ENCODE measurements at regions not wholly inside any gene's neighbourhood (a gene's known extent, or its start where the extent isn't known, plus 50 kb on each side); places are given as distances from the start of the nearest gene placed in this dataset.

DNA sequence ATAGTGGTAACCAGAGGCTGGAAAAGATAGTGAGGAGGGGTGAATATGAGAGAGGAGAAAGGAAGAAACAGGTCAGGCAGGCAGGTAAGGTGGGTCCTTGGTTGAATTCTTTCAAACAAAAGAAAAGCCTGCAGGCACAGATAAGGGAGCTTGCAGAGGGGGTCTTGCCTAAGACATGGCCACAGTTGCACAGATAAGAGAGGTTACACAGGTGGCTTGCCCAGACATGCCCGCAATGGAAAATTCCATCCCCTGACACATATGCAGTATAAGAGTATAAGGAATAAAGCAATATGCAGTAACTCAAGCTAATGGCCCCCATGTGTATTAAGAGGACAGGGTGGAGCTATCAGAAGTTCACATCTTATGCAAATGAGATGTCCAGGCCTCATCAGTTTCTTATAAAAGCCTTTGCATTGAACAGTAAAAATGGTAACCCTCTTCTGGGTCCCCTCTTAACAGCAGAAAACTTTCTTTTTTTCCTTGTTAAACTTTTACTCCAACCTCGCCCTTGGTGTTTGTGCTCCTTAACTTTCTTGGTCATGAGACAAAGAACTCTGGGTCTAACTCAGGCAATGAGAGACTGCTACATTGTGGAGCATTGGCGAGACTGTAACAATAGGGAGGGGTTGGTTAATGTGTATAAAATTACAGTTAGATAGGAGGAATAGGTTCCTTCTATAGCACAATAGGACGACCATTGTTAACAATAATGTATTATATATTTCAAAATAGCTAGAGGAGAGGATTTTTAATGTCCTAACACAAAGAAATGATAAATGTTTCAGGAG is 764.6 kb downstream of the TSN start:
- Mint-ChIP-seq H3K4me3 (no peak overlapping the region), H3K36me3 (ENCODE audit: low read depth) (no peaks in the 10 kb centered on the region), H3K27me3 (no peaks in the 10 kb centered on the region), H3K4me1 (ENCODE audit: low read depth) (no peaks in the 10 kb centered on the region), H3K9me3 (peaks cover 2% of the 10 kb centered on the region), H3K27ac (no peak overlapping the region)
- no peak for DNase-seq

DNA sequence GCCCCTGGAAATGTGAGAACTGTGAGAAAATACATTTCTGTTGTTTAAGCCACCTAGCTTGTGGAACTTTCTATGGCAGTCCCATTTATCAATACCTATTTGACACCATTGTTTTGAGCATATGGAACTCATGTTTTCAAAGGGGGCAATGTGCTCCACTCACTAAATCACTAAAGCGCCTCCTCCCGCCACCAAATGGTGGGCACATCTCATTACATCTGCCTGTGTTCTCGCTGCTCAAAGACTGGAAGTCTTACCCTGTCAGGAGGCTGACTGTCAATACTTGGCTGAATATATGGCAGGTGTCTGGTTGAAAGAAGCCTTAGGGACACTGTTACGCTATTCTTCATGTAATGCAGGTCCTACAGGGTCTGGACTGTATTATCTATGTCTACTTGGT is 767.7 kb downstream of the TSN start:
- Mint-ChIP-seq H3K27ac (no peak overlapping the region), H3K9me3 (peaks cover 2% of the 10 kb centered on the region), H3K4me3 (no peak overlapping the region), H3K36me3 (ENCODE audit: low read depth) (no peaks in the 10 kb centered on the region), H3K27me3 (no peaks in the 10 kb centered on the region), H3K4me1 (ENCODE audit: low read depth) (no peaks in the 10 kb centered on the region)
- DNase-seq, result no peak

DNA sequence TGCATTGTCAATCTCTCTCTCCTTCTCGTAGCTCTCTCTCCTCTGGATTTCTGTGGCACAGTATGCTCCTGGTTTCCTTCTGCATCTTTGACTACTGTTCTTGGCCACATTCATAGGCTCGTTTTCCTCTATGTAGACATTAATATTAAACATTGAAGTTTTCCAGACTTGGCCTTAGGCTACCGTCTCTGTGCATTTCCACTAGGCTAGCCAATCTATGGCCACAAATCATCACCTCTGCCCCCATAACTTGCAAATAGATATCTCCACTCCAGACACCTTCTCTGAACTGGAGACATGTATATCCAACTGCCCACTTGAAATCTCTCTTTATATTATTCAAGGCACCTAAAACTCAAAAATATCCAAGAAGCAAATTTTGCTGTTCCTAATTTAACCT is 768.5 kb downstream of the TSN start:
- H3K36me3 Mint-ChIP-seq (ENCODE audit: low read depth), result no peaks in the 10 kb centered on the region
- DNase-seq, result no peak
- no peak overlapping the region for H3K4me3 Mint-ChIP-seq
- H3K4me1 Mint-ChIP-seq (ENCODE audit: low read depth), result no peaks in the 10 kb centered on the region
- no peaks in the 10 kb centered on the region for H3K27me3 Mint-ChIP-seq
- no peak overlapping the region for H3K27ac Mint-ChIP-seq
- H3K9me3 Mint-ChIP-seq, result peaks cover 2% of the 10 kb centered on the region

DNA sequence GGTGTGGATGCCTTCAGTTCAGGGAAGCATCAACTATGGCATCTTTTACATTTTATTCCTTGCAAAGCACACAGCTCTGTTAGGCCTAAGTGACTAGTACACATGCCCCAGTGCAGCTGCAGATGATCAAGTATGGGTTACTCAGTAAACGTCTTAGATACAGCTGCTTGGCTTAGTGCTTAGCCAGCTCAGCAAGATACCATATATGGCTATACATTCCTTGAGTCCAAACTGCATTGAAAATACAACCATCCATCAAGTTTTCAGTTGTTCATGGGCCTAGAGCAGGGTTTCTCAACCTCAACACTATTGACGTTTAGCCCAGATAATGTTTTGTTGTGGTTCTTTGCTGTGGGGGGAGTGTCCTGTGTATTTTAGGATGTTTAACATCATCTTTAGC is 769.9 kb downstream of the TSN start:
- no peak overlapping the region for H3K27ac Mint-ChIP-seq
- no peaks in the 10 kb centered on the region for H3K9me3 Mint-ChIP-seq
- DNase-seq, result no peak
- H3K4me3 Mint-ChIP-seq, result no peak overlapping the region
- H3K4me1 Mint-ChIP-seq (ENCODE audit: low read depth), result no peaks in the 10 kb centered on the region
- H3K27me3 Mint-ChIP-seq, result no peaks in the 10 kb centered on the region
- H3K36me3 Mint-ChIP-seq (ENCODE audit: low read depth), result no peaks in the 10 kb centered on the region

DNA sequence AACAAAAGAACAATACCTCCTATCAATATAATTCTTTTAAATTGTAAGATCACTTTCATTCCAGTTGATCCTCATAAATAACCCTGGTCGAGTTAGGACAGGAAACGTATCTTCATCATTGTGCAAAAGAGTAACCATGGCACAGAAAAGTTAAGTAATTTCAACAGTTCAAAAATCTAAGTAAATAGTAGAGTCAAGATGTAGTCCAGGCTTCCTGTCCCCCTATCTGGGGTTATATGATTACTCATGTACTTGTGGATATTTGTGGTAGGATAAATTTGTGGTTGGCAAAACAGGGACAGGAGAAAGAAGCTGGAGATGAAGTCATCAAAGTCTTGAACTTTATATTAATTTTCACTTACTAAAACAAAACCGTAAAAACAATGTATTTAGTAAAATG is 772.6 kb downstream of the TSN start:
- no peak for DNase-seq
- no peak overlapping the region for H3K4me3 Mint-ChIP-seq
- H3K27me3 Mint-ChIP-seq, result no peaks in the 10 kb centered on the region
- H3K27ac Mint-ChIP-seq, result no peak overlapping the region
- H3K9me3 Mint-ChIP-seq, result no peaks in the 10 kb centered on the region
- no peaks in the 10 kb centered on the region for H3K36me3 Mint-ChIP-seq (ENCODE audit: low read depth)
- no peaks in the 10 kb centered on the region for H3K4me1 Mint-ChIP-seq (ENCODE audit: low read depth)

DNA sequence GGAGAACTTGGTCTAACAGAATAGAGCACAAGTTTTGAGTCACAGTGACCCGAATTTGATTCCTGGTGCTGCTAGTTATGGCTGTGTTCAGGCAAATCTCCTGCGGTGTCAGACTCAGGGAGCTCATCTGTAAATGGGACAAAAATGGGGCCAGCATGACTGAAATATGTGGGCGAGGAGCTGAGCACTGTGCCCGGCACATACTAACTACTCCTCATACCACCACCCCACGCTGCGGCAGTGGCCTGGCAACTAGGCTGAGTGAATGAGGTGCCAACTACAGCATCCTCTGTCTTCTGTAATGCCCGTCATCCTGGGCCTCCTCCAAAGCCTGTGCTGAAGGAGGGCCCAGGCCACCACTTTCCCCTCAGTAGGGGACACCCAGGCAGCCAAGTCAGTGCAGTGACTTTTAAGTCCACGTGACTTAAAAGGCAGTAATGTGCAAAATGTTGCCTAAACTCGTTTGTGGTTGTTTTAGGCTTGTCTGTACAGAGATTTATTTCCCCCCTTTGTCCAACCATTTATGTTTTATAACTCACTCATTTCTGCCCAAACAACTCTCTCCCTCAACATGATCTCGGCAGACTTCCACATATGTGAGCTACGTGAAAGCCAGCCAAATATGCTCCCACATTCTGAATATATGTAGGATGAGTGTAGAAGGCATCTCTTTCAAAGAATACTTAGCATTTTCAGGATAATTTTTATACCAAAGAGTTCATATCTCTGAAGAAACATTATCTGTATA is 773.7 kb downstream of the TSN start:
- no peak overlapping the region for H3K4me3 Mint-ChIP-seq
- no peak overlapping the region for H3K27ac Mint-ChIP-seq
- no peaks in the 10 kb centered on the region for H3K4me1 Mint-ChIP-seq (ENCODE audit: low read depth)
- H3K9me3 Mint-ChIP-seq, result no peaks in the 10 kb centered on the region
- H3K36me3 Mint-ChIP-seq (ENCODE audit: low read depth), result no peaks in the 10 kb centered on the region
- no peaks in the 10 kb centered on the region for H3K27me3 Mint-ChIP-seq
- no peak for DNase-seq

DNA sequence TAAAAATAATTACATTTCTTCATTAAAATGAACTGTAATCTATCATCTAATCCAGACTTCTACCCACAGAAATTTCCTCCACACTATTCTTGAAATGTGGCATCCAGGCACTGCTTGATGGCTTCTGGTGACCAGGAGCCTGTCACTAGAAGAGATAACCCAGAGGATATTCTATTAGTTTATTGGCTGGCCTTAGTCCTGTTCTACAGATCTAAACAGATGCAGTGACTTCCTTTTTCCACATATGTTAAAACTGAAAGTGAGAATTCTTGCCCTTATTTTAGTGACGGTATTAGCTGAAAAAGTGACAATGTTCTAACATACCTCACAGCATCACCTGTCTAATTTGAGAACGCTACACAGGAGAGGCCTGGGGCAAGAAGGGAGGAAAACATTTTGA is 775.4 kb downstream of the TSN start:
- H3K36me3 Mint-ChIP-seq (ENCODE audit: low read depth), result no peaks in the 10 kb centered on the region
- peaks cover 3% of the 10 kb centered on the region for H3K9me3 Mint-ChIP-seq
- H3K27me3 Mint-ChIP-seq, result no peaks in the 10 kb centered on the region
- no peaks in the 10 kb centered on the region for H3K4me1 Mint-ChIP-seq (ENCODE audit: low read depth)
- H3K4me3 Mint-ChIP-seq, result no peak overlapping the region
- DNase-seq, result no peak
- H3K27ac Mint-ChIP-seq, result no peak overlapping the region

DNA sequence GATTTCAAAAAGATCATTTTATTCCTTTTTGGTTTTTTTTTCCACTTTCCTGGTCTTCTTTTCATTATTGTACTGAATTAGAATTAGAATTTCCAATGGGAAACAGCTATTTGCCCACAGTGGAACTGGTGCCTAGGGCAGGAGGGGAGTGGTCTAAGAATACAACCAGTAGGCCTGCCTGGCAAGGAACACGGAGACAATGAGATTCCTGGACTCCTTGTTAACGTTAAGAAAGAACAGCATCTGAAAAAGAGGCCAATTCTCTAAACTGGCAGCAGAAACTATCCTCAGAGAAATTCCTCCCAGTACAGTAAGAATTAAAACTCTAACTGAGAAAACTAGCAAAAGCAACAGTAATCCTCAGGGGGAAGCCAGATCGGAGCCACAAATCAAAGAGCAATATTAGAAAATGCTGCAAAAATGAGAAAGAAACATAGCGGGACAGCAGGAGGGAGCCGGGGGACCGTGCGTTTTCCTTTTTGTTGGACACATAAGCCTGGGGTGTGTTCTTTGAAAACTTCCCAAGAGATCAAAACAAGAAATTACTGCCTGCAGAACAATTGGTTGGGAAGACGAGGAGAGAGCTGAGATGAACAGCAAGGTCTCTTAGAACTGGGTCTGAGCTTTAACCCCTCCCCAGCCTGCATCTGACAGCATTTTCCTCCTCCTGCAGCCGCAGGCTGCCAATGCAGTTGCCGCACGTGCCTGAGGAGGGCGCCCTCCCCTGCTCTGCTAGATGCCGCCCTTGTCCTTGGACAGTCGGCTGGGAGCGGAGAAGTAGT is 776.0 kb downstream of the TSN start:
- no peak for DNase-seq
- no peaks in the 10 kb centered on the region for H3K27me3 Mint-ChIP-seq
- H3K4me1 Mint-ChIP-seq (ENCODE audit: low read depth), result no peaks in the 10 kb centered on the region
- H3K9me3 Mint-ChIP-seq, result peaks cover 3% of the 10 kb centered on the region
- H3K27ac Mint-ChIP-seq, result no peak overlapping the region
- H3K4me3 Mint-ChIP-seq, result no peak overlapping the region
- H3K36me3 Mint-ChIP-seq (ENCODE audit: low read depth), result no peaks in the 10 kb centered on the region

DNA sequence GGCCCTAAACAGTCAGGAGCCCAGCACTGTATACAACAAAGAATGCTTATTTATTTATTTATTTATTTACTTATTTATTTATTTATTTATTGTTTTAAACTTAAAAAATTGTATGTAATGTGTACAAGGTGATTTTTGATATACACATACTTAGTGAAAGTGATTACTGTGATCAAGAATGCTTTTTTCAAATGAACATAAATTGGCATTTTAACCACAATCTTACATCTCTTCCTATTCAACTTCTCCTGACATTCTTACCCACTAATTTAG is 776.6 kb downstream of the TSN start:
- H3K9me3 Mint-ChIP-seq, result peaks cover 3% of the 10 kb centered on the region
- H3K4me1 Mint-ChIP-seq (ENCODE audit: low read depth), result no peaks in the 10 kb centered on the region
- H3K4me3 Mint-ChIP-seq, result no peak overlapping the region
- H3K27ac Mint-ChIP-seq, result no peak overlapping the region
- no peak for DNase-seq
- no peaks in the 10 kb centered on the region for H3K27me3 Mint-ChIP-seq
- H3K36me3 Mint-ChIP-seq (ENCODE audit: low read depth), result no peaks in the 10 kb centered on the region

DNA sequence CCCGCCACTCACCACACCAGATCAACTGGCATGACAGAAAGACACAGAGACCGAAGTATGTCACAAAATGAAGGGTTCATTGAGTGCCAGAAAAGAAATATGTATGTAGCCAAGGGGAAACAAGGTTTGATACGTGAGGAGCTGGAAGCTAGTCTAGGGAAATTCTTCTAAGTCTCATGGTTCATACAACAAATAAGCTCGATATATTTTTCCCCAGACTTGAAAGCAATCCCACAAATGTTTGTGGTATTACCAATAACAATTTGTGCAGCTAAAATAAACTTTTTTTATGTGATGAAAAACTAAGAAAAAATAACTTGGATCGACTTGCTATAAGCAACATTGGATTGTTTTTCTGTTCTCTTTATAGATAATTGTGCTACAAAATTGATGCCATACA is 777.0 kb downstream of the TSN start:
- no peaks in the 10 kb centered on the region for H3K4me1 Mint-ChIP-seq (ENCODE audit: low read depth)
- H3K4me3 Mint-ChIP-seq, result no peak overlapping the region
- H3K9me3 Mint-ChIP-seq, result peaks cover 3% of the 10 kb centered on the region

DNA sequence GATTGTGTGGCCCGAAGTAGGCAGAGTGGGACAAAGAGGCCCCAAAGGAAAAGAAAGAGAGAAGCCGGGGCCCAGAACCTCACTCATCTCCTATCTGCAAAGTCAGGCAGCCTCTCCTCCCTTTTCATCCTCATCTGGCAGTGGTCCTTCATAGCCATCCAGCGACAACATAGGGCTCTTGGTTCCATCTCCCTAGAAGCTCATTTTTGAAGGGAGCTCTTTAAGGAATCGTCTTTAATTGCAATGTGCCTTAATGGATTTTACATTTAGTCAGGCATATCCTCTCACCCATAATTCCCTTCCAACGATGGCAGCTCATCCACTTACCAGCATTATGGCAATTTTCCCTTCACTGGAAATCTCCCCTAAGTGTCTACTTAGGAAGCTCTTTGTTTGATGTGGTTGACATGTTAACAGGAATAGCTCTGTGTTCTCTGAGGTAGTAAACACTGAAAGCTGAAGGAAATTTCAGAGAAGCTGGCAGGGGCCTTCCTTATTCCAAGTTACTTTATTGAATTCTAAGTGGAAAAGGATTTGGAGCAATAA is 780.6 kb downstream of the TSN start:
- DNase-seq, result no peak

More for the DNA sequence above, 777.0 kb downstream of the TSN start:
- DNase-seq, result no peak
- Mint-ChIP-seq H3K36me3 (ENCODE audit: low read depth) (no peaks in the 10 kb centered on the region), H3K27ac (no peak overlapping the region), H3K27me3 (no peaks in the 10 kb centered on the region)

DNA sequence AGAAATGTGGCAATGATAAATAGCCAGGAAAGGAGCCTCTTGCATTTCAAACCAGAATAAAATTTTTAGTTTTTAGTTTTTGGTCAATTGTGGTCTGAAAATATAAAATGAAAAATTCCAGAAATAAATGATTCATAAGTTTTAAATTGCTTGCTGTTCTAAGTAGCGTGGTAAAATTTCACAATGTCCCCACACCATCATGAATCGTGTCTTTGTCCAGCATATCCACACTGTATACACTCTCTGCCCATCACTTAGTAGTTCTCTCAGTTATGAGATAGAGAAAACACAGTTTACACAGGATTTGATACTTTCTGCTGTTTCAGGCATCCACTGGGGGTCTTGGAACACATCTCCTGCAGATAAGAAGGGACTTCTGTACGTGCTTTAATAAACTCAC is 783.9 kb downstream of the TSN start:
- Mint-ChIP-seq H3K4me1 (ENCODE audit: low read depth) (no peaks in the 10 kb centered on the region), H3K27ac (no peak overlapping the region), H3K9me3 (peaks cover 5% of the 10 kb centered on the region), H3K4me3 (no peak overlapping the region), H3K36me3 (ENCODE audit: low read depth) (no peaks in the 10 kb centered on the region), H3K27me3 (no peaks in the 10 kb centered on the region)
- DNase-seq, result no peak

More for the DNA sequence above, 780.6 kb downstream of the TSN start:
- peaks cover 3% of the 10 kb centered on the region for H3K9me3 Mint-ChIP-seq
- no peaks in the 10 kb centered on the region for H3K4me1 Mint-ChIP-seq (ENCODE audit: low read depth)
- no peaks in the 10 kb centered on the region for H3K27me3 Mint-ChIP-seq
- H3K4me3 Mint-ChIP-seq, result no peak overlapping the region
- no peak overlapping the region for H3K27ac Mint-ChIP-seq
- no peaks in the 10 kb centered on the region for H3K36me3 Mint-ChIP-seq (ENCODE audit: low read depth)

DNA sequence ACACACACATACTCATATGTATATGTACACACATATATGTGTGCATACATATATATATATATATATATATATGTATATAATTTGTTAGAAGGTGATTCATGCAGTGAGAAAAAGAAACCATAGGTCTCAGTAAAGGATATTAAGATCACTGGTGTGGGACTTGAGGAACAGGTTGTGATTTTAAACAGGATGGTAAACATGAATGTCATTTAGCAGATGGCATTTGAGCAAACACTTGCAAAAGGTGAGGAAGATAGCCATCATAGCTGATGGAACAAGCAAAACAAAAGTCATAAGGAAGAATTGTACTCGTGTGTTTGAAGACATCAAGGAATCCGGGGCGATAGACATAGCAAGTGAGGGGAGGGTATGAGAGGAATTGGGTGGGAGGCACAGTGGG is 784.5 kb downstream of the TSN start:
- H3K27ac Mint-ChIP-seq, result no peak overlapping the region
- no peaks in the 10 kb centered on the region for H3K36me3 Mint-ChIP-seq (ENCODE audit: low read depth)
- peaks cover 5% of the 10 kb centered on the region for H3K9me3 Mint-ChIP-seq
- DNase-seq, result no peak
- no peaks in the 10 kb centered on the region for H3K27me3 Mint-ChIP-seq
- no peak overlapping the region for H3K4me3 Mint-ChIP-seq
- H3K4me1 Mint-ChIP-seq (ENCODE audit: low read depth), result no peaks in the 10 kb centered on the region

DNA sequence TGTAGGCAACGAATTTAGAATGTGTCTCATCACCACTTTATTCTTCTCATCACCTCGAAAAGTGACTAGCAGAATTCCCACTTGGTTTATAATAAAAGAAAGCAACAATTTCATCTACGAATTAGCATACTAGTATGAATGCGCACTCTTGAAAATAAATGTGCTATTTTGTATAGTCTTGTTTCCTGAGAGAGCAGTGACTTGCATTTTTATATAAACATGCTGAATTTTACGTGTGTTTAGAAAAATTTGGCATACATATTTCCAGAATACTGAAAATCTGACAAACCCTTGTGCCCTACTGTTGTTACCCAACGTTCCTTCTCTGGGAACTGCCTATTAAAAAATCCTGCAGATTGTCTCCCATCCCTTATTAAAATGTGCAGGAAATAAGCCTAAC is 786.8 kb downstream of the TSN start:
- no peak for DNase-seq
- Mint-ChIP-seq H3K4me1 (ENCODE audit: low read depth) (no peaks in the 10 kb centered on the region), H3K4me3 (no peak overlapping the region), H3K27me3 (no peaks in the 10 kb centered on the region), H3K36me3 (ENCODE audit: low read depth) (no peaks in the 10 kb centered on the region), H3K9me3 (peaks cover 2% of the 10 kb centered on the region), H3K27ac (no peak overlapping the region)

DNA sequence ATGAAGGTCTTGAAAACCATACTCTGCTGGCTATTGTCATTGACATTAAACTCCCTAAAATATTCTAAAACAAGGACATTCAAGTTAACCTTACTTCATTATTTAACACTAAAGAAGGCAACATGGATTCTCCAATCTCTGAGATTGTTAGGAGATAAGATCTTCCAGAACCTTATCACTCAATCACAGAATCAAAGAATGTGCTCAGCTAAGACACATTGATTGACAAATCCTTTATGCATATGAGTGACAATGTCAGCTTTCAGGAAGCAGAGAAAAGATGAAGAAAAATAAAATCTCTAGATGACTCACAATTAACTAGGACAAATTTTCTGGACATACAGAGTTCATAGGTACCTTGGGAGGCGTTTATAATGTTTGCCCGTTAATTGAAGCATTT is 787.2 kb downstream of the TSN start:
- Mint-ChIP-seq H3K36me3 (ENCODE audit: low read depth) (no peaks in the 10 kb centered on the region), H3K4me1 (ENCODE audit: low read depth) (no peaks in the 10 kb centered on the region), H3K4me3 (no peak overlapping the region), H3K27ac (no peak overlapping the region), H3K27me3 (no peaks in the 10 kb centered on the region), H3K9me3 (peaks cover 2% of the 10 kb centered on the region)
- DNase-seq, result no peak
